ENCODE measurements at regions not wholly inside any gene's neighbourhood (a gene's known extent, or its start where the extent isn't known, plus 50 kb on each side); places are given as distances from the start of the nearest gene placed in this dataset.

DNA sequence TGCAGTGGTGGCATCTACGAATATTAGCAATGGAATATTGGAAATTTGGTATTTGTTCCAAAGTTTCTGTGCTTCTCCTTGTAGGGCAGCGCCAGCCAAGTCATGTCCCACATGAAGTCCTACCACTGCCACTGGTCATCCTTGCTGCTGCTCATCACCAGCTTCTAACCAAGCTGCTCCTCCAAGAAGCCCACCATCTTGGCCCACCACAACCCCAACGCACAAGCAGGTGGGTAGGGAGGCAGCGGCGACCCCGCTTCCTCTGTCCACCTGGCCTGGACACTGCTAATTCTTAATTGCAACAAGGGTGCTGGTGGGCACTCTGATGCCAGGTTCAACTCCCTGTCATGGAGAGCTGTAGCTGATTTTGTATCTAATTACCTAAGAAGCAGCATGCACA, 291.2 kb upstream of the LYPLAL1 start:
- no peak overlapping the region for H3K9ac ChIP-seq (replicated peaks in 1 of 4; ENCODE audit: extremely low read depth in 1 of 4, low read depth in 3 of 4, low read length in 3 of 4)
- no peak overlapping the region for H3K23ac ChIP-seq (ENCODE audit: insufficient read length)
- no peaks in the 10 kb centered on the region for H3K27me3 ChIP-seq (replicated peaks in 1 of 4; ENCODE audit: control insufficient read depth in 3 of 4, extremely low read depth in 1 of 4, insufficient read depth in 3 of 4, low read length in 3 of 4)
- H3K23me2 ChIP-seq (ENCODE audit: low read depth, low read length), result no peaks in the 10 kb centered on the region
- H3K56ac ChIP-seq (replicated peaks; ENCODE audit: insufficient read length, low read depth, low read length), result no peak overlapping the region
- 96% methylated on average over 6 of the region's 6 CpGs; no CpG with 5 or more reads in 1 of the 2 experiments for WGBS, 2 experiments (ENCODE audit: extremely low coverage in 1 of 2, insufficient coverage in 1 of 2, insufficient read length in 1 of 2, insufficient replicate concordance in 2 of 2, low coverage in 1 of 2, low lambda C conversion rate in 2 of 2, missing lambda C conversion rate in 1 of 2)
- H3K4me2 ChIP-seq (ENCODE audit: insufficient read depth in 1 of 2, low read depth in 2 of 2, low read length in 2 of 2), result no peak overlapping the region
- ChIA-PET CTCF (ENCODE audit: partially characterized antibody) (no interaction called here), POLR2A (ENCODE audit: partially characterized antibody) (no interaction called here)
- no peak overlapping the region for H2AK5ac ChIP-seq (ENCODE audit: low read depth, low read length)
- no peak overlapping the region for H2BK5ac ChIP-seq (ENCODE audit: low read depth, low read length)
- no peak overlapping the region for H2BK12ac ChIP-seq (ENCODE audit: low read depth, low read length)
- H4K8ac ChIP-seq (ENCODE audit: extremely low read depth, insufficient read depth, low read length), result no peak overlapping the region; the same call in 1 of the 2 replicates
- H3K18ac ChIP-seq (ENCODE audit: extremely low read depth, low read length), result no peak overlapping the region
- H3K79me2 ChIP-seq (ENCODE audit: control insufficient read depth in 1 of 2, insufficient read depth in 2 of 2, low read length in 2 of 2), result no peaks in the 10 kb centered on the region
- H4K20me1 ChIP-seq (replicated peaks in 1 of 2; ENCODE audit: control insufficient read depth in 1 of 2, insufficient read depth in 2 of 2, low read length in 2 of 2), result no peaks in the 10 kb centered on the region
- H3K4ac ChIP-seq (replicated peaks; ENCODE audit: insufficient read length, low read depth, low read length), result no peak overlapping the region
- H3K14ac ChIP-seq (ENCODE audit: insufficient read length), result no peak overlapping the region
- no peak overlapping the region for H4K91ac ChIP-seq (replicated peaks; ENCODE audit: insufficient read length, low read length)
- no peaks in the 10 kb centered on the region for H3K79me1 ChIP-seq (ENCODE audit: low read depth, low read length)
- H3K4me3 ChIP-seq (ENCODE audit: extremely low read depth in 1 of 4, insufficient read depth in 2 of 4, low read depth in 3 of 4, low read length in 4 of 4), result no peak overlapping the region
- H2BK15ac ChIP-seq (ENCODE audit: low read length), result no peak overlapping the region
- H4K5ac ChIP-seq (ENCODE audit: insufficient read length, low read depth, low read length), result no peak overlapping the region
- no peak overlapping the region for H2AFZ ChIP-seq (ENCODE audit: low read length)
- H2BK20ac ChIP-seq (ENCODE audit: low read length), result no peak overlapping the region
- no peaks in the 10 kb centered on the region for H3K36me3 ChIP-seq (ENCODE audit: control insufficient read depth in 2 of 4, insufficient read depth in 4 of 4, low read length in 3 of 4)
- no peaks in the 10 kb centered on the region for H3K9me3 ChIP-seq (ENCODE audit: insufficient read depth in 2 of 2, low read depth in 1 of 2, low read length in 1 of 2)
- H2BK120ac ChIP-seq (replicated peaks; ENCODE audit: low read depth, low read length), result no peak overlapping the region
- FAIRE-seq (no peak), DNase-seq (ENCODE audit: low read depth in 1 of 2, low spot score in 2 of 2) (no peak)
- H3K27ac ChIP-seq (ENCODE audit: low read depth, low read length), result no peak overlapping the region
- H3K4me1 ChIP-seq (replicated peaks in 1 of 4; ENCODE audit: control insufficient read depth in 3 of 4, insufficient read depth in 4 of 4, low read length in 3 of 4), result no peaks in the 10 kb centered on the region
- no peak for TF ChIP-seq TEAD4 (IDR thresholded peaks at IDR 0.05; ENCODE audit: low read depth, low read length)
